ENCODE measurements at regions not wholly inside any gene's neighbourhood (a gene's known extent, or its start where the extent isn't known, plus 50 kb on each side); places are given as distances from the start of the nearest gene placed in this dataset.

DNA sequence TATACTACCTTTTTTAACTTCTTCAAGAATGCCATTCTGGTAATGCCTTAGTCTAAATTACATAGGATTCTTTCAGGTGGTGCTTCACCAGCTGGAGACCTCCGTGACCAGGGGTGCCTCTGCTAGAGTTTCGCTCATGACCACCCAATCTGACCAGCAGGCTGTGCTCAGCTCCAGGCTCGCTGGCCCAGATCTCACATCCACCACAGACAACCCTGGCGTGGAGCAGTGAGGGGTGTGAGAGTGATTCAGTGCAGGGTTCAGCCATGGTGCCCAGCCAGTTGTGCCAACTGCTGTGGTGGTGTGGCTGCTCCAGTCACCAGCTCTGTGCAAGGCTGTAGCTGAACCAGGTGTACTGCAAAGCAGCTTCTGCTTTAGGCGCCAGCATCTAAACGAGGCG, 198.6 kb downstream of the MMUT start:
- TF ChIP-seq, protein P1, sequence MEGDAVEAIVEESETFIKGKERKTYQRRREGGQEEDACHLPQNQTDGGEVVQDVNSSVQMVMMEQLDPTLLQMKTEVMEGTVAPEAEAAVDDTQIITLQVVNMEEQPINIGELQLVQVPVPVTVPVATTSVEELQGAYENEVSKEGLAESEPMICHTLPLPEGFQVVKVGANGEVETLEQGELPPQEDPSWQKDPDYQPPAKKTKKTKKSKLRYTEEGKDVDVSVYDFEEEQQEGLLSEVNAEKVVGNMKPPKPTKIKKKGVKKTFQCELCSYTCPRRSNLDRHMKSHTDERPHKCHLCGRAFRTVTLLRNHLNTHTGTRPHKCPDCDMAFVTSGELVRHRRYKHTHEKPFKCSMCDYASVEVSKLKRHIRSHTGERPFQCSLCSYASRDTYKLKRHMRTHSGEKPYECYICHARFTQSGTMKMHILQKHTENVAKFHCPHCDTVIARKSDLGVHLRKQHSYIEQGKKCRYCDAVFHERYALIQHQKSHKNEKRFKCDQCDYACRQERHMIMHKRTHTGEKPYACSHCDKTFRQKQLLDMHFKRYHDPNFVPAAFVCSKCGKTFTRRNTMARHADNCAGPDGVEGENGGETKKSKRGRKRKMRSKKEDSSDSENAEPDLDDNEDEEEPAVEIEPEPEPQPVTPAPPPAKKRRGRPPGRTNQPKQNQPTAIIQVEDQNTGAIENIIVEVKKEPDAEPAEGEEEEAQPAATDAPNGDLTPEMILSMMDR (conservative IDR thresholded peaks at IDR 0.05; ENCODE audit: low read depth, low read length): no peak
- TF ChIP-seq EZH2 (IDR thresholded peaks at IDR 0.05; ENCODE audit: low read length, unreplicated experiment) (no peak), EZH2phosphoT487 (IDR thresholded peaks at IDR 0.05; ENCODE audit: borderline replicate concordance, low read length) (no peak)

All from PC-3 (cell line).